Adrenal gland (tissue), 5 donors: ENCODE measurements at regions not wholly inside any gene's neighbourhood (a gene's known extent, or its start where the extent isn't known, plus 50 kb on each side); places are given as distances from the start of the nearest gene placed in this dataset.

ENCODE experiments used
- POLR2A ChIP-seq, 2 donors: fragments of 450-650 bp; IDR thresholded peaks; one replicate each; pipeline ENCODE4 v1.6.1; 2017; ENCODE audit warnings: antibody characterized with exemption in 2 of 2, mild to moderate bottlenecking in 2 of 2, moderate library complexity in 1 of 2
- TF ChIP-seq, protein P1 (sequence below), 6 experiments: fragments of 450-650 bp in 4 of 6; fragments of 200-600 bp in 2 of 6; sonication (generic) in 1 of 6; IDR thresholded peaks; 1 replicate in 5 of 6; 2 replicates in 1 of 6; pipeline versions ENCODE4 v1.5.1 to v1.8.0; 2016 to 2021; ENCODE audit warnings: antibody characterized with exemption in 6 of 6, mild to moderate bottlenecking in 2 of 6, moderate library complexity in 1 of 6
- donor health status: DM: no; HTN: no; CAD: no.

DNA sequence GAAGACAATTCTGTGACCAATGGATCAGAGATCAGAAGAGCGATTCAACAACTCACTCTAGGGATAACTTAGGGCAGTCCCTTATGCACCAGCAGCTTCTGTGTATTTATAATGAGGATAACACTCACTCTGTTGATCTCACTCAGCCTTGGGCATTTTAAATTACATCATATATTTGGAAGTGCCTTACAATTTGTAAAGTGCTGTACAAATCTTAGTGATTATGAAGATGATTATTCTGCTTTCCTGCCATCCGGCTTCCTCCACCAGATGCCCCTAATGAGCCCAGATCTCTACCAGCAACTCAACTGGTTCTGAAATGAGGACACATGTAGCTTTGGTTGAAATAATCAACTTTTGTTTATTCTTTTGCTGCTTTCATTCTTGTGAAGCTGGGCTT, 105.3 kb downstream of the PCSK1 start:
- TF ChIP-seq, protein P1, sequence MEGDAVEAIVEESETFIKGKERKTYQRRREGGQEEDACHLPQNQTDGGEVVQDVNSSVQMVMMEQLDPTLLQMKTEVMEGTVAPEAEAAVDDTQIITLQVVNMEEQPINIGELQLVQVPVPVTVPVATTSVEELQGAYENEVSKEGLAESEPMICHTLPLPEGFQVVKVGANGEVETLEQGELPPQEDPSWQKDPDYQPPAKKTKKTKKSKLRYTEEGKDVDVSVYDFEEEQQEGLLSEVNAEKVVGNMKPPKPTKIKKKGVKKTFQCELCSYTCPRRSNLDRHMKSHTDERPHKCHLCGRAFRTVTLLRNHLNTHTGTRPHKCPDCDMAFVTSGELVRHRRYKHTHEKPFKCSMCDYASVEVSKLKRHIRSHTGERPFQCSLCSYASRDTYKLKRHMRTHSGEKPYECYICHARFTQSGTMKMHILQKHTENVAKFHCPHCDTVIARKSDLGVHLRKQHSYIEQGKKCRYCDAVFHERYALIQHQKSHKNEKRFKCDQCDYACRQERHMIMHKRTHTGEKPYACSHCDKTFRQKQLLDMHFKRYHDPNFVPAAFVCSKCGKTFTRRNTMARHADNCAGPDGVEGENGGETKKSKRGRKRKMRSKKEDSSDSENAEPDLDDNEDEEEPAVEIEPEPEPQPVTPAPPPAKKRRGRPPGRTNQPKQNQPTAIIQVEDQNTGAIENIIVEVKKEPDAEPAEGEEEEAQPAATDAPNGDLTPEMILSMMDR (IDR thresholded peaks at IDR 0.05) = no peak
- TF ChIP-seq POLR2A (IDR thresholded peaks at IDR 0.05) = no peak
